ENCODE measurements at regions not wholly inside any gene's neighbourhood (a gene's known extent, or its start where the extent isn't known, plus 50 kb on each side); places are given as distances from the start of the nearest gene placed in this dataset.

DNA sequence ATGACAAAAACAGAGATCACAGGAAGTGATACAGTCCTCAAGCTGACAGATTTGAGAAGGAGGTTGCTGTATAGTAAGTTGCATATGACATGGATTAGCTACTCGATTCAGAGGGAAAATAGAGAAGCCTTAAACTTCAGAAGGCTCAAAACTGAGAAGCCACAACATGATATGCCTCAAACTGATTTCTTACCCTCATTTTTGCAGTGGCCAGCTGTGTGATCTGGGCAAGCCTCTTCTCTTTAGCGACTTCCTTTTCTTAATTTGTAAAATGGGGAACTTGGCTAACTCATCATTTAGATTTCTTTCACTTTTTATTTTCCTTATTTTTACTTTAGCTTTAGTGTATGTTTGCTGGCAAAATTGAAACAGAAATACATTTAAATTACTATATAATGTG lies 421.1 kb downstream of the KIF4B start:
- ChIA-PET CTCF (no interaction called here), POLR2A (no interaction called here)

DNA sequence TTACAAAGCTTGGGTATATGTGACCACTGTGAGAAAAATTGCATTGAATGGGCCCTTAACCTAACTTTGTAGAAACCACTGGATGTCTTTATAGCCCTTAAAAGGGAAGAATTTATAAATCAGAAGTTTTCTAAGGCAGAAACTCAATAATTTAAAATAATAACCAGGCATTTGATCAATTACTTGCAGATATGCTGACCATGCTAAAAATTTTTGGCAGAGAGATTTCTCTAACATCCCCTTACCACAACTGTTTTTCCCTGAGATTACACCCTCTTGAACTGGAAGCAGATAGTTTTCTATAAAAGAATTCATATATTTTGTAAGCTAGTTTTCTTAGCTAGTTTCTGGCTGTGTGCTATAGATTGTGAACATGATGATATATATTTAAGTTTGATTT lies 428.3 kb downstream of the KIF4B start:
- ChIA-PET POLR2A (no interaction called here), CTCF (no interaction called here)
- TF ChIP-seq MAFK (IDR thresholded peaks at IDR 0.05; ENCODE audit: partially characterized antibody): peak; percentile 81
- TF ChIP-seq, protein P1, sequence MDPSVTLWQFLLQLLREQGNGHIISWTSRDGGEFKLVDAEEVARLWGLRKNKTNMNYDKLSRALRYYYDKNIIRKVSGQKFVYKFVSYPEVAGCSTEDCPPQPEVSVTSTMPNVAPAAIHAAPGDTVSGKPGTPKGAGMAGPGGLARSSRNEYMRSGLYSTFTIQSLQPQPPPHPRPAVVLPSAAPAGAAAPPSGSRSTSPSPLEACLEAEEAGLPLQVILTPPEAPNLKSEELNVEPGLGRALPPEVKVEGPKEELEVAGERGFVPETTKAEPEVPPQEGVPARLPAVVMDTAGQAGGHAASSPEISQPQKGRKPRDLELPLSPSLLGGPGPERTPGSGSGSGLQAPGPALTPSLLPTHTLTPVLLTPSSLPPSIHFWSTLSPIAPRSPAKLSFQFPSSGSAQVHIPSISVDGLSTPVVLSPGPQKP (IDR thresholded peaks at IDR 0.05; ENCODE audit: low read depth, low read length): no peak
- Histone ChIP-seq H3K4me1 (no peaks in the 10 kb centered on the region), H3K27ac (no peak overlapping the region), H3K9me3 (no peaks in the 10 kb centered on the region), H3K4me2 (no peak overlapping the region), H3K4me3 (no peak overlapping the region)
- ATAC-seq (no peak), FAIRE-seq (no peak), DNase-seq (ENCODE audit: low read depth in 1 of 2, low spot score in 1 of 2) (no peak)

More for the DNA sequence above, 421.1 kb downstream of the KIF4B start:
- WGBS (ENCODE audit: missing lambda C conversion rate): 9% methylated on average over 2 of the region's 2 CpGs
- ATAC-seq (no peak), DNase-seq (ENCODE audit: low read depth in 1 of 2, low spot score in 1 of 2) (no peak), FAIRE-seq (no peak)
- no peak overlapping the region for H3K4me3 ChIP-seq
- no peaks in the 10 kb centered on the region for H3K9me3 ChIP-seq
- H3K27ac ChIP-seq: no peak overlapping the region
- H3K4me2 ChIP-seq: no peak overlapping the region
- TF ChIP-seq, protein P2, sequence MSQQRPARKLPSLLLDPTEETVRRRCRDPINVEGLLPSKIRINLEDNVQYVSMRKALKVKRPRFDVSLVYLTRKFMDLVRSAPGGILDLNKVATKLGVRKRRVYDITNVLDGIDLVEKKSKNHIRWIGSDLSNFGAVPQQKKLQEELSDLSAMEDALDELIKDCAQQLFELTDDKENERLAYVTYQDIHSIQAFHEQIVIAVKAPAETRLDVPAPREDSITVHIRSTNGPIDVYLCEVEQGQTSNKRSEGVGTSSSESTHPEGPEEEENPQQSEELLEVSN (IDR thresholded peaks at IDR 0.05; ENCODE audit: borderline replicate concordance, low read depth): no peak
- TF ChIP-seq, protein P3, sequence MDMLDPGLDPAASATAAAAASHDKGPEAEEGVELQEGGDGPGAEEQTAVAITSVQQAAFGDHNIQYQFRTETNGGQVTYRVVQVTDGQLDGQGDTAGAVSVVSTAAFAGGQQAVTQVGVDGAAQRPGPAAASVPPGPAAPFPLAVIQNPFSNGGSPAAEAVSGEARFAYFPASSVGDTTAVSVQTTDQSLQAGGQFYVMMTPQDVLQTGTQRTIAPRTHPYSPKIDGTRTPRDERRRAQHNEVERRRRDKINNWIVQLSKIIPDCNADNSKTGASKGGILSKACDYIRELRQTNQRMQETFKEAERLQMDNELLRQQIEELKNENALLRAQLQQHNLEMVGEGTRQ (IDR thresholded peaks at IDR 0.05): no peak
- TF ChIP-seq JUN (IDR thresholded peaks at IDR 0.05): no peak
- TF ChIP-seq, protein P4, sequence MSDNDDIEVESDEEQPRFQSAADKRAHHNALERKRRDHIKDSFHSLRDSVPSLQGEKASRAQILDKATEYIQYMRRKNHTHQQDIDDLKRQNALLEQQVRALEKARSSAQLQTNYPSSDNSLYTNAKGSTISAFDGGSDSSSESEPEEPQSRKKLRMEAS (IDR thresholded peaks at IDR 0.05): no peak
- no peak for TF ChIP-seq HDAC2 (IDR thresholded peaks at IDR 0.05)
- H3K4me1 ChIP-seq: no peaks in the 10 kb centered on the region

DNA sequence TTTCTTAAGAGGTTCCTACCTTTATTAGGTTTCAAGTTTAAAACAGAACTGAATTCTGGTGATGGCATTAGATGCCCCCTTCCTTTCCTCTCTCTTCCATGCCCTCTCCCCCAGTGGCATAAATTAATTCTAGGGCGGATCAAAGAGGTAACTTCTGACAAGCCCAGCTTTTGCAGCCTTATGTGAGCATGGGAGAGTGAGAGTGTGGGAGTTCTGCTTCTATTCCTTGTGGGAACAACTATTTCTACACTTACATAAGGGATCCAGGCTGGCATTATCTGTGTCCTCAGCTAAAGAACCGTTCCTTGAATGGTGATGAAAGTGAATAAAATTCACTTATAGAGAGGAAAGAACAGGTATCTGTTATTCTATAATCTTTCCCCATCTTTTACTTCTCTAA lies 437.6 kb downstream of the KIF4B start:
- ChIA-PET CTCF (interaction anchor here (1.2 kb wide), 1 partner anchor 9 kb away, joined by 3 read pairs; no protein-coding TSS in a partner anchor), POLR2A (no interaction called here)
- no peak for TF ChIP-seq KDM1A (IDR thresholded peaks at IDR 0.05; ENCODE audit: low read depth)
- TF ChIP-seq, protein P2 (IDR thresholded peaks at IDR 0.05; ENCODE audit: borderline replicate concordance, low read depth): no peak
- FAIRE-seq: no peak
- ATAC-seq: no peak
- 3% methylated on average over 2 of the region's 2 CpGs for WGBS (ENCODE audit: missing lambda C conversion rate)
- no peaks in the 10 kb centered on the region for H3K9me3 ChIP-seq
- no peak overlapping the region for H3K4me2 ChIP-seq
- H3K4me1 ChIP-seq: no peaks in the 10 kb centered on the region
- no peak overlapping the region for H3K27ac ChIP-seq
- DNase-seq (ENCODE audit: low read depth in 1 of 2, low spot score in 1 of 2): no peak
- H3K4me3 ChIP-seq: no peak overlapping the region

DNA sequence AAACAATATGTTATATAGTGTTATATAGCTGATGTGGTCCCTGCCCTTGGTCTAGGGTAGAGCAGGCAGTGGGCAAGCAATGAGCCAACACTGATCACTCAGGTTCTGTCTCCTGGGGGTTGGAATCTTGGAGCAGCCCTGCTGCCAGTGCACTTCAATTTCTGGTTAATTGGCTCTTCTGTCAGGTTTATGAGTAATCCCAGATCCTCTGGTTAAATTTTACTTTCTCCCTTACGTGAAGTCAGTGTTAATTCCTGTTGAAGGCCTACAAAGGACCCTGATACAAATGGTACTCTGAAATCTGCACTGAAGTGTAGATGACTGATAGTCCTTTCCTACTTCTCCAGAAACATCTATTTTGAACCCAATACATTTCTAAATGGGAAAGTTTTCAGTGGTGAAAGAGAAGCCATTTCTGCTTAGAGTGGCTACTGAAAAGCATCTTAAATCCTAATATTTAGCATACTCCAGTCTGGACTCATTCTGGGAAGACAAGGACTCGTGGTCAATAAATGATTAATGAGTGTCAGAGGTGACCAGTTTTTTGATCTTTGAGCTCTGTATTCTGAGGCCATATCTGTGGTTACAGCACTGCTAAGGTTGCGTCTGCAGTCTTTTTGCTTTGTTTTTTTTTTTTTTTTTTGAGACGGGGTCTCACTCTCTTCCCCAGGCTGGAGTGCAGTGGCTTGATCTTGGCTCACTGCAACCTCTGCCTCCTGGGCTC lies 442.4 kb downstream of the KIF4B start:
- ATAC-seq (no peak), DNase-seq (ENCODE audit: low read depth in 1 of 2, low spot score in 1 of 2) (no peak), FAIRE-seq (no peak)
- H3K4me1 ChIP-seq: no peaks in the 10 kb centered on the region
- no peak overlapping the region for H3K4me2 ChIP-seq
- no peak overlapping the region for H3K27ac ChIP-seq
- WGBS (ENCODE audit: missing lambda C conversion rate): 30% methylated on average over 4 of the region's 4 CpGs
- POLR2A ChIA-PET: no interaction called here
- CTCF ChIA-PET: interaction anchor here (1.0 kb wide), 1 partner anchor 331 kb away, joined by 3 read pairs; no protein-coding TSS in a partner anchor
- no peak overlapping the region for H3K4me3 ChIP-seq
- H3K9me3 ChIP-seq: no peaks in the 10 kb centered on the region
- TF ChIP-seq SMC3 (IDR thresholded peaks at IDR 0.05) (no peak), ZNF302 (CRISPR knock-in tag; IDR thresholded peaks at IDR 0.05) (no peak), POLR2AphosphoS2 (conservative IDR thresholded peaks at IDR 0.05; ENCODE audit: low read length) (no peak), ZC3H11A (IDR thresholded peaks at IDR 0.05) (no peak), EHMT2 (IDR thresholded peaks at IDR 0.05; ENCODE audit: low read depth) (no peak), ZSCAN20 (CRISPR knock-in tag; IDR thresholded peaks at IDR 0.05) (no peak), POLR2A (IDR thresholded peaks at IDR 0.05; ENCODE audit: low read length) (no peak), HOXB5 (CRISPR knock-in tag; IDR thresholded peaks at IDR 0.05) (no peak), CBX2 (IDR thresholded peaks at IDR 0.05; ENCODE audit: borderline replicate concordance, low read depth) (no peak), KDM1A (IDR thresholded peaks at IDR 0.05; ENCODE audit: low read depth) (no peak), MAFK (IDR thresholded peaks at IDR 0.05; ENCODE audit: partially characterized antibody) (no peak), TP53 (CRISPR knock-in tag; IDR thresholded peaks at IDR 0.05) (no peak), NFE2L2 (conservative IDR thresholded peaks at IDR 0.05; ENCODE audit: low read length) (no peak)
- TF ChIP-seq, protein P1 (IDR thresholded peaks at IDR 0.05; ENCODE audit: low read depth, low read length): no peak
- TF ChIP-seq, protein P5, sequence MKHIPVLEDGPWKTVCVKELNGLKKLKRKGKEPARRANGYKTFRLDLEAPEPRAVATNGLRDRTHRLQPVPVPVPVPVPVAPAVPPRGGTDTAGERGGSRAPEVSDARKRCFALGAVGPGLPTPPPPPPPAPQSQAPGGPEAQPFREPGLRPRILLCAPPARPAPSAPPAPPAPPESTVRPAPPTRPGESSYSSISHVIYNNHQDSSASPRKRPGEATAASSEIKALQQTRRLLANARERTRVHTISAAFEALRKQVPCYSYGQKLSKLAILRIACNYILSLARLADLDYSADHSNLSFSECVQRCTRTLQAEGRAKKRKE (CRISPR knock-in tag; IDR thresholded peaks at IDR 0.05; ENCODE audit: low read depth): no peak
- TF ChIP-seq, protein P6, sequence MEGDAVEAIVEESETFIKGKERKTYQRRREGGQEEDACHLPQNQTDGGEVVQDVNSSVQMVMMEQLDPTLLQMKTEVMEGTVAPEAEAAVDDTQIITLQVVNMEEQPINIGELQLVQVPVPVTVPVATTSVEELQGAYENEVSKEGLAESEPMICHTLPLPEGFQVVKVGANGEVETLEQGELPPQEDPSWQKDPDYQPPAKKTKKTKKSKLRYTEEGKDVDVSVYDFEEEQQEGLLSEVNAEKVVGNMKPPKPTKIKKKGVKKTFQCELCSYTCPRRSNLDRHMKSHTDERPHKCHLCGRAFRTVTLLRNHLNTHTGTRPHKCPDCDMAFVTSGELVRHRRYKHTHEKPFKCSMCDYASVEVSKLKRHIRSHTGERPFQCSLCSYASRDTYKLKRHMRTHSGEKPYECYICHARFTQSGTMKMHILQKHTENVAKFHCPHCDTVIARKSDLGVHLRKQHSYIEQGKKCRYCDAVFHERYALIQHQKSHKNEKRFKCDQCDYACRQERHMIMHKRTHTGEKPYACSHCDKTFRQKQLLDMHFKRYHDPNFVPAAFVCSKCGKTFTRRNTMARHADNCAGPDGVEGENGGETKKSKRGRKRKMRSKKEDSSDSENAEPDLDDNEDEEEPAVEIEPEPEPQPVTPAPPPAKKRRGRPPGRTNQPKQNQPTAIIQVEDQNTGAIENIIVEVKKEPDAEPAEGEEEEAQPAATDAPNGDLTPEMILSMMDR (IDR thresholded peaks at IDR 0.05): no peak
- TF ChIP-seq, protein P2 (IDR thresholded peaks at IDR 0.05; ENCODE audit: borderline replicate concordance, low read depth): no peak

Data from A549 (cell line).